ENCODE measurements at regions not wholly inside any gene's neighbourhood (a gene's known extent, or its start where the extent isn't known, plus 50 kb on each side); places are given as distances from the start of the nearest gene placed in this dataset.

DNA sequence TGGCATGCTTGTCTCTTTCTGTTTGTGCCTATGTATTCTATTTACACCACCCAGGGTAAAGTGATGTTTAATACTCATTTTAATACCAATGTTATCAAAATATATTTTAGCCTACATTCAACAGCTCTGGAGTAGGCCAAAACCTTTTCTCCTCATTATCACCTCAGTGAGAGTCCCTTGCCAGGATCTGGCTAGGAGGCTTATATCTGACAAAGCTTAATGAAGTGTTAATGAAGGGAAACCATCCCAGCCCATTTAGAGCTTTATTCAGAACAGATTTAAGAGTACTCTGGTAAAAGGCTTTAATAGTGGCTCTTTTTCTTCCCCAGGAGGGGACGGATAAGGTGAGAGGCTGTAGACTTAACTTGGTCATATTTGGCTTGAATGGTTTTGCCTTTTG is 137.6 kb downstream of the GRIN2B start:
- no peak for DNase-seq (ENCODE audit: low read depth in 2 of 2)

DNA sequence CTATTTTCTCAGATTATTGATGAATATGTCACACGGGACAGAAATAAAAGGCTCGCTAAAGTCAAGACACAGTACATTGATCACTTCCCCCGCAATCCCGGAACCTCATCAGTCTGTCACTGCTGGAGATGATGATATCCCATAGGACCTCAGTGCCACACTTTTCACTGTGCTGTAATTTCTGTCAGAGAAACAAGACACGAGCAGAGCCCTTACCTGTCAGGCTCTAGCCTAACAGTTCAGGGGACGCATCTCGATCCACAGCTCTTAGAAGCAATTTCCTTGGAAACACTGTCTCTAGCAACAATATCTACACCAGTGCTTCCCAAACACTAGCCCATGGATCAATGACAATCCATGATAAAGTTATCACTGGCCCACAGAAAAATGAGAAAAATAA is 140.0 kb downstream of the GRIN2B start:
- DNase-seq (ENCODE audit: low read depth in 2 of 2) = no peak

DNA sequence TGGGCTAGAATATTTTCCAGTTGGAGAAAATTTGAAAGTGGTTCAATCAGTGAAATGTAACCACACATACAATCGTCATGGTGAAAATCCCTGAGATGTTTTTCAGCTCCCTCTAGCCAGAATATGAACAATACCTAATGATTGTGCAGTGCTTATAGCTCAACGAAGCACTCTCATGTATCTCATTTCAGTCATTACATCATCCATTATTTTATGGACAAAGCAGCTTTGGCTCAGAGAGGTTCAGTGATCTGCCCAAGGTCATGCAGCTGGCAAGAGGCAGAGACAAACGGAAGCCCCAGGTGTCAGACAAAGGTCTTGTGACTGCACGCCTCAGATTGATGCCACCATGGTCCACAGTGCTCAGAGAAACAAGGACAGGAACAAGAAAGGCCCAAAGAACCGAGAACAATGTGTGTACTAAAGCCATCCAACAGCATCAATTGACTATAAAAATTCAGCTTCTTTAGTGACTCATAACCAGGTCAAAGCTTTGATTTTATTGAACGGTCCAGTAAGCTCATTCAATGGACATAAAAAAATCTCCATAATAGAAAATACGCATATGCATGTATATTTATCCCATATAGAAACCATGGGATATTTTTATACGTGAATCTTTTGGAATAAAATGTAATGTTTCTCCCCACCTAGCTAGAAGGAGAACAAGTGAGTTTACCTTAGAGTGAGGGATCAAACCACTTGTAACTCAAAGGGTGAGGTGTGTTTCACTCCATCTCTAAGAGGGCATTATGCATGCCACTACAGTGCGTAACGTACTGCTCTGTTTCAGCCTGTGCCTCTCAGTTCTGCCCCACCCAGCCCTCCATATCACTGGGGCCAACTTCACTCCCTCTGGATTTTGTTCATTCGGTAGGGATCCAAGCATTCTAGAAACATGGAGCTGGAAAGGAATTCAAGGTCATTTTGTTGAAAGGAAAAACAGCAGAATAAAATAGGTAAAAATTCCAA is 141.8 kb downstream of the GRIN2B start:
- DNase-seq (ENCODE audit: low read depth in 2 of 2) = no peak

DNA sequence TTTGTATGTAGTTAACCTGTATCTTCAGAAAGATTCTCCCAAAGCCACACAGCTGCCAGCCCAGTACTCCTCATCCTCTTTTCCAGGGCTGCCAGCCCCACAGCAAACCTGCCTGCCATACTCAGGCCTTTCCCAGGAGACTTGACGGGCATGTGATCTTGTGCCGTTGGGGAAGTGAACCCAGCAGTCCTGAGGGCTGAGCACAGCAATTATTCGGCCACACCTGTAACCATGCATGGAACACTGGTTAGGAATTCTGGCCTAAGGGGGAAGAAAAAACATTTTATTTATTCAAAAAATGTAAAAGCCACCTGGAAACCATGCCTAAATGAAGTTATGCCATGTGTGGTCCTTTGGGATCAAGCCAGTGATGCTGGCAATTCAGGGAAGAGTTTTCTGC is 145.3 kb downstream of the GRIN2B start:
- DNase-seq (ENCODE audit: low read depth in 2 of 2) = no peak

DNA sequence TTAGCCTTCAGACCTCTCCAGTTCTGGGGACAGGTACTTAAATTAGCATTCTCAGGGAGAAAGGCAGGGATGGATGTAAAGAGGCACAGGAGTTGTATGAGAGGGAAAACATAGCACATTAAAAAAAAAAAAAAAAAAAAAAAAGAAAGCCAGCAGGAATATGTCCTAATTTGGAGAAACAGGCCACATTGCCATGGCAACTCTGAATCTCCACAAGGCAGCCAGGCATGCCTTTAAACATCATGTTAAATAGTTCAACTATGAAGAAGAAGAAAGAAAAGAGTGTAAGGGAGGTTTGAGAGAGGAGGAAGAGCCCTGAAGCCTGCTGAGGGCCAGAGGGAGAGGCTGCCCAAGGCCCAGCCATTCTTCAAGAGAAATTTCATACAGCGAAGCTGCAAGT is 145.8 kb downstream of the GRIN2B start:
- no peak for DNase-seq (ENCODE audit: low read depth in 2 of 2)

DNA sequence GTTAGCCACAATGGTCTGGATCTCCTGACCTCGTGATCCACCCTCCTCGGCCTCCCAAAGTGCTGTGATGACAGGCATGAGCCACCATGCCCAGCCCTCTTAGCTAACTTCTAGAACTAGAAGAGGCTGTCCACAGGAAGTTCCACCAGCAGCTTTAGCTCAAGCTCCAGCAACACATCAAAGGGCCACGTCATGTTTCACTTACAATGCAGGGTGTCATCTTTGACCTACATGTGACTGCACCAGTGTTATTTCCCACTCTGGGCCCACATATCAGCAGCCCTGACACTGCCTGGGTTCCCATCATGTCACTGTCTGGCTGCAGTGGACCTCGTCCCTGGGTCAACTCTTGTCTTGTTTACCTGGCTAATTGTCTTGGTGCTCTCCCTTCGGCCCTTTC is 147.2 kb downstream of the GRIN2B start:
- no peak for DNase-seq (ENCODE audit: low read depth in 2 of 2)

DNA sequence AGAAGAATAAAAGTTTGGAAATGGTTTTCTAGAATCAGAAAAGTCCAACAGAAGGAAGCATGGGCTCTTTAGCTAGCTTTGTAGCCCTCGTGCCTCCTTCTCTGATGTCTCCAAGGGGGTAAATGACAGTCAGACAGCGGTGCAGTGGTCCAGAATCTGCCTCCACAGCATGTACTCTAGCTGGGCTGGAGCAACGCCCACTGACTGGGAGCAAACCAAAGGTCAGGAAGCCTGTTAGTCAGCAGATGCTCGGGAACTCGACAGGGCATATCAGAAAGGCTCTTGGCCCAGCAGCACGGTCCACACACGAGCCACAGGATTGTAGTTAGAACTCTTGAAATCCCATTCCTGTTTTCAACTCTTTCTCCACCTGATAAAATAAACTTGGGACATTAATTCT is 164.3 kb downstream of the GRIN2B start:
- DNase-seq (ENCODE audit: low read depth in 2 of 2) = no peak

DNA sequence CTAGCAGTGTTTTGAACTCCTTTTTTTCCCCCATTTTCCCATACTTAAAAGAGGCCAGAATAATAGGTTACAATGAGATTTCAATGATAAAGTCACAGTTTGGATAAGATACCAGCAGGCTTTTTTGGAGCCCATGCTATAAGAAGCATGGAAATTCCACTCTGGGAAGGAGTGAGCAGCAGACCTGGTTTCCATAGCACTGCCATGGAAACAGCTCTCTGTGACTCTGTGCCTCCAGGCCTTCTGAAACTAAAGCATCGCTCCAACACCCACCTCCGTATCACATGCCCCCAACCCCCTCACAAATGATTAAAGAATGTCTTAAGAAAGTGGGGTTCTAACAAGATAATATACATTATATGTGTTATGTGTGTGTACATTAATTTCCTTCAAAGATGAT is 165.0 kb downstream of the GRIN2B start:
- no peak for DNase-seq (ENCODE audit: low read depth in 2 of 2)

DNA sequence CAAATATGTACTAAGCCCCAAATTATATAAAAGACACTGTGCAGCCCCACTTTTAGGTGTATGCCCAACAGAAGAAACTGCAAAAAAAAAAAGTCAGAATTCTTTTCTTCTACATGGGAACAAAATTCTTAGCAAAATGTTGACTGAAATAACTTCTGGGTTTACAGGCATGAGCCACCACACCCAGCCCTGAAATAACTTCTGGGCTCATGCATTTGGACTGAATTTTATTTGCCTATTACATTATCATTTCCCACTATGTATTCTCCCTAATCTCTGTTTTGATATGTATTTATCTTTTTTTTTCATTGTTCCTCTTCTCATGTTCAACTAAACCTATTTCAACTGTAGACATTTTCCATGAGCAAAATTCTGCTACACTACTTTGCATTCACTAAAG is 169.2 kb downstream of the GRIN2B start:
- no peak for DNase-seq (ENCODE audit: low read depth in 2 of 2)

DNA sequence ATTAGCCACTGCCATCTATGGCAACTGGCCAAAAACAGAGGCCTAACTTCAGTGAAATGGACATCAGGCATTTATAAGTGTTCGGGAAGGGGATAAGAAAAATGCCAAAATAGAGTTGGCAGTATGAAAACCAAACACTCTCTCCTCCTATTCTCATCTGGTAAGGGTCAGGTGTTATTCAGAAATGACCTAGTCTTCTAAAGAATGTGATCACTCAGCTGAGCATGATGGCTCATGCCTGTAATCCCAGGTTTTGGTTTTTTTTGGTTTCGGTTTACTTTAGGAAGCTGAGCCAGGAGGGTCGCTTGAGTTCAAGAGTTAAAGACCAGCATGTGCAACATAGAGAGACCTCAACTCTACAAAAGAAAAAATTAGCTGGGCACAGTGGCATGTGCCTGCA is 170.3 kb downstream of the GRIN2B start:
- no peak for DNase-seq (ENCODE audit: low read depth in 2 of 2)

DNA sequence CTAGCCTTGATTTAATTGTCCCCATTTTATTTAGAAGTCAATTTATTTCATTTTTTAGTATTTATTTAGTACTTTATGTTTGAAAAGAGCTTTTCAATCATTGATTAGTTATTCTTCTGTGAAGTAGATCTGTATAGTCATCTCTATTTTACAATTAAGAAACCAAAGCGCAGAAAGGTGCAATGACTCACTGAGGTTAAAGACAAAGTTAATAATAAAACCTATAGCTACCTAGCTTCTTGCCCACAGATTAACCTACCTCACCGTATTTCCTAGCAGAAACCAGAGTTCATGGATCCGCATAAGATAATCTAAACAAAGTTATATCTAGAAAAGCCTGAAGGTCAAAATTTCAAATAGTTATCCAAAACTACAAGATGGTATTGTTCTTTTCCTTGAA is 176.4 kb downstream of the GRIN2B start:
- no peak for DNase-seq (ENCODE audit: low read depth in 2 of 2)

DNA sequence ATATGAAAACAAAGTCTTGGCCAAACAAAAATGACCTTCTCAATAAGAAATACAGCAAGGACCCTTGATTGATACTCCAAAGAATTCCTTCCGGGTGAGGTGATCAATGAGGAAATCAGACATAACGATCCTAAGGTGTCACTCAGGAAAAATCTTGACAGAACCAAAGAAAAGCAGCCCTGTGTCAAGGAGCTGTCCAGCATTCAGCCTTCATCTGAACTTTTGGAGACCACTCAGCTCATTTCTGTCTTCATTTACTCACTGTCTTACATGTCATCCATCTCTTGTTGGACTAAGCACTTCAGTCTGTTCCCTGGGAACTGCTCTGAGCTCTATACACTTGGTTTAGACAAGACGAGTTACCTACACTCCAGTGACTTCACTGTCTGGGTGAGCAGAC is 179.9 kb downstream of the GRIN2B start:
- DNase-seq (ENCODE audit: low read depth in 2 of 2) = no peak

DNA sequence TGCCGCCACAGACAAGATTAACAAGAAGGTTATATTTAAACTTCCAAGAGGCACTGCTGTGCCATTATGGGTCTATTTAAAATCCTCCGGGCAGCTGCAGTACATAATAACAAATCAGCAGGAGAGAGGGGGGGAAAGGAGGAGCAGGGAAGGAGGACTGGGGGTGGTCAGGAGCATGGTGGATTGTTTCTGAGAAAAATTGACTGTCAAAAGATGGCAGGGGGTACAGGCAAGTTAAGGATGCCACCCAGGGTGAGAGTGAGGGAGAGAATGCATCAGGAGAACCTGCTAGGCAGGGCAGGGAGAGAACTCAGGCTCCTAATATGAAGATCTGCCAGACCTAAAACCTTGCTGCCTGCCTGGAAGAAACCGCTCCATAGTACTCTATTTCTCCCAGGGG is 181.8 kb downstream of the GRIN2B start:
- DNase-seq (ENCODE audit: low read depth in 2 of 2) = no peak

DNA sequence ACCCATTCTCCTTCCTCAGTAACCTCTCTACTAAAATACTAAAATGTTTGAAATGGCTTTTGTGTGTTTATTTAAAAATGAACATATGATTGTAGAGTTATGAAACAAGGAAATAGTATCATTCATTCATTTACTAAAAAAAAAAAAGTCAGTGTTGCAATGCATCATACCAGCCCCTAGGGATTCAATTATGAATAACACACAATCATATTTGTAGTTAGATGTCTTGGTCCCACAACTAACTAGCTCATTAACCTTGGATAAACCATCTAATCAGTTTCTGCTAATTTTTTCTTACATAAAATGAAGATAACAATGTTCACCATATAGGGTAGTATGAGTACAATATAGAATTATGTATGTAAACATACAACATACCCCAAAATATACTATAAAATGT is 183.2 kb downstream of the GRIN2B start:
- DNase-seq (ENCODE audit: low read depth in 2 of 2) = no peak

DNA sequence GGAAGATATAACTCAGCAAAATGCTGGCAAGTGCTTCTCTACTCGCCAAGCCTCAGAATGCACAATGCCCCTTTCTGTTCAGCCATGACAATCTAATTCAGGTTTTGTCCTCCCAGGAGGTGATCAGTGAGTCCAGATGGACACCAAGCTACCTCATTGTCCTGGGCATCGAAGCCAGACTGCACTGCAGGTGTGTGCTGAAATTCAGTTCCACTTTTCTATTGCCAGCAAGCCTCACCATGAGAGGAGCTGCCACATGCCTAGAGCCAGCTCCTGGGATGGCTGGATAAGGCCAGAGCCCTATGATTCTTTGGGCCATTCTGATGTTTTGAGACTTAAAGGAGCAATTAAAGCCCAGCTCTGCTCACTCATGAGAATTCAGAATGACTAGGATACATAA is 186.7 kb downstream of the GRIN2B start:
- DNase-seq (ENCODE audit: low read depth in 2 of 2) = no peak

DNA sequence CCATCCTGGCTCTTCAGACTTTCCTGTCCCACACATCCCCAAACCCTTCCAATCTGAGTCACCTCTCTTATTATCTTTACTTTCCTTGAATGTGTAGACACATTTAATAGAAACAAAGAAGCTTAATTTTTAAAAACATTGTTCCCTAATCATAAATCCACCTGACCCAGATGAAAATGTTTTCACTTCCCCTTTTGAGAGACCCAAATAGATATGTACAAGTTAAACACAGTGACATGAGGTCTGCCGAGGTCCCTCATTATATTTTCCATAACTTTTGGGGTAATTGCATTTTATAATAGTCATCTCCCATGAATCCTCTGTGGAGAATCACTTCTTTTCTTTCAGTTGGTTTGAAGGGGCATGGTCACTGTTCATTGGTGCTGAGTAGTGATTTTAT is 191.1 kb downstream of the GRIN2B start:
- no peak for DNase-seq (ENCODE audit: low read depth in 2 of 2)

DNA sequence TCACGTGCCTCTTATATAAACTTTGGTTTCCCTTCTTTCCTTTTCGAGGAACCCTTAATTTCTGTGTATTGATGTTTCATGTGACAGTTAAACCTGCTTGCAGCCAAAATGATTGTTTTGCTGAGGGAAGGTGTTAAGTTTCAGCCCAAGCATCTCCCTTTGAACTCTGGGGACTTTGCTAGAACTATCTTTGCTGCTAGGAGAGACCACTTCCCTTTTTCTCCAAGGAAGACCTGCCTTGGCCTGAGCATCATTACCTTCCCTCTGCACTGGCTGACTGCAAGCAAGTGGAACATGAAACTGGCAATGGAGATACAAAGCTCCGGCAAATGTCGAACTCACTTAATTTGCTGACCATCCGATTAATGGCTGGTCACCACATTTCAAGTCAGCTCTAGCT is 192.8 kb downstream of the GRIN2B start:
- no peak for DNase-seq (ENCODE audit: low read depth in 2 of 2)

DNA sequence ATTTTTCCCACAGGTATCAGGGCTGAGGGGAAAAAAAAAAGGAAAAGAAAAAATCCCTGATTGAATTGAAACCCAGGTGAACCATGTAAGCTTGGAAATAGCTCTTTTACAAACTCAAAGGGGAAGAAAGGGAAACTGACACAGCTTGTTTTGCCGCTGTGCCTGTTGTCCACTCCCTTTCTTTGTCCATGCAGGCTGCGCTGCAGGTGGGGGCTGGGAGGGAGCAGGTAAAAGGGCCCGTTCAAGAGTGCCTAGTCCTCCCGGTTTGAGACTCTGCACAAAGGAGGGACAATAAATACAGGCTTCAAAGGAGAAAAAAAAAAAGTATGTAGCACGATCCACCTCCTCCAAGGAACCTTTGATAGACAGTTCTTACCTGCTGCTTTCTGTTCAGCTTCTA is 194.8 kb downstream of the GRIN2B start:
- no peak for DNase-seq (ENCODE audit: low read depth in 2 of 2)

DNA sequence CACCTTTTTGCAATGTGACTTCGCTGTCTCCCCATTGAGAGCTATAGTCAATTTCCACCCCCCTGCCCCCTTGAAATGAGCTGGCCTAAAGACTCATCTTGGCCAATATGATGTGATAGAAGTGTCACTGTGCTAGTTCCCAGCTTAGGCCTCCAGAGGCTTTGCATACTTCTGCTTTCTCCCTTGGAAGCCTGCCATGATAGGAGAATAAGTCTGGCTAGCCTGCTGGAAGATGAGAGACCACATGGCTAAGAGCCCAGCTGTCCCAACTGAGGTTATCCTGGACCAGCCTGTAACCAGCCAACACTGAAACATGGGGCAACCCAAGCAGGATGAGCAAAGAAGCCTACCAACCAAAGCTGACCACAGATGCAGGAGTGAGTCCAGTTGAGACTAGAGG is 196.9 kb downstream of the GRIN2B start:
- no peak for DNase-seq (ENCODE audit: low read depth in 2 of 2)

DNA sequence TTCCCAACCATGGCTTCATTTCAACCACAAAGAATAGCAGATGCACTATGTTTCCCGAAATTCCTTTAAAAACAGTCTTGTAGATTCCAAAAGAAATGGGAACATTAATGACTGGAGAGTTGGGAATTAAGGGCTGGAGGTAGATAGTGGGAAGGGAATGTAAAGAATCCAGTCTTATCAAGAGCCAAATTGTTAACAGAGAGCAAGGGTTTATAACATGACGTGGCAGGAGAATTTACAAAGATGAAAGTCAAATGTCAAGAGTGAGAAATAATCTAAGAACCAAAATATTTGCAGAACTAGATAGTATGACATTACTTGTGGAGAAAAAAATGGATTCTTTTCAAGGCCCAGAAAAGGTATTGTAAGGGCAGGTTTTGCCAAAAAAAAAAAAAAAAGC is 200.9 kb downstream of the GRIN2B start:
- DNase-seq (ENCODE audit: low read depth in 2 of 2) = no peak

DNA sequence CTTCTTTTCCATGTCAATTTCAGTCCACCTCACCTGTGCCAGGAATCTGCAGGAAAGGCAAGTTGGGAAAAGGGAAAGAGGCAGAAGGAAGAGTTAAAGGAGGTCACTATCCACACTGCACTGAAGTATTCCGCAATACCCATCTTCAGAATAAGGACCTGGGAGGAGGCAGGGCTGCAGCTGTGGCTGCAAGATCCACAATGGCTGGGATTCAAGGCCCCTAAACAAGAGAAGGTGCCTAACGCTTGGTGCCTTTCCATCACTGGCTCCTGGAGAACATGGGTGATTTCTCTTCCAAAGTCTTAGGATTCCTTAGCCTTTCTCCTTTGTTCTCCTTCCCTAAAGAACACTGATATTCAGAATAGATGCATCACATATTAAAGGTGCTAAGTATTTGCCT is 204.0 kb downstream of the GRIN2B start:
- DNase-seq (ENCODE audit: low read depth in 2 of 2) = no peak

DNA sequence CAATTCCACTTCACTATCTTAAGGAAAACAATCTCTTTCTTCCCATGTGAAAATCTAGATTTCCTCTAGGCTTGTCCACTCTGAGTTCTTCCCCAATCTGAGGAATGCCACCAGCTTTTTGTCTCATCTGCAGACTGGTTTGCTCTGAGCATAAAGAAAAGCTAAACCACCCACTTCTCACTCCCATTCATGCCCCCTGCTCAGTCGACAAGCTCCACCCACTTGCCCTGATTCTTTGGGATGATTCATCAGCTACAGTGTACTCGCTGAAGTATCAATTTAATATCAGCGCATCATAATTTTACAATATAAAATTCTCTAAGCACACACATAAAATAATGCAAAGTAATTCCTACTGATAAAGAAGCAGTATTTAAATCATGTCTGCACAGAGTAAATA is 209.1 kb downstream of the GRIN2B start:
- no peak for DNase-seq (ENCODE audit: low read depth in 2 of 2)

DNA sequence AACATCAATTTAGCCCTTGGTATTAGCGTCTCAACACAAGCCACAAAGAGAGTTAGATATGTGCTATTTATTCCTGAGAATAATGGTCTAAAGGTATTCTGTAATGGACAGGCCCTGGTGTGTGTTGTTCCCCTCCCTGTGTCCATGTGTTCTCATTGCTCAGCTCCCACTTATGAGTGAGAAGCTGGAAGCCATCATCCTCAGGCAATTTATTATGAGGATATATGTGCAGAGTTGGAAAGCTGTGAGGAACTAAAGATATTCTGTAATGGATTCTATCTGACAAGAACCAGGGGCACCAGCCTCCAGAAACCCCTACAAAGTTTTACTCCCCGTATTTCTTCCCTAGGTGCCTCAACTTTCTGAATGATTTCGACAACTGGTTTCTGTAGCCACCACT is 210.8 kb downstream of the GRIN2B start:
- DNase-seq (ENCODE audit: low read depth in 2 of 2) = no peak

DNA sequence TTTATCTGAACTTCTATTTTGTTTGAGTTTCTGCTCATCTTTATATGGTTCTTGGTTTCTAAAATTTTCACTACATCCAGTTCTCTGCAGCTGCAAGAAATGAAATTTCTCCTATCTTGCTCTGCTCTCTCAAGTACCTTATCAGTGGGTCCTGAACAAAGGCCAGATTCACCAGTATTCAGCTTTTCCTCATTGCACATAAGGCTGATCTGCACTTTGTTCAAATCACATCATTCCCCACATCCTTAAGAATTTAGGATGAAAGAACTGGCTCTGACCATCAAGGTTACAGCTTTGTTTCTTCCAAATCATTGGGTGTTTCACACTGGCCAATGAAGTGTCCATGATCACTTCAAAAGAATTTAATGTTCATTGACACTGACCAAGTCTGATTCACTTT is 211.4 kb downstream of the GRIN2B start:
- no peak for DNase-seq (ENCODE audit: low read depth in 2 of 2)
